ENCODE measurements at regions not wholly inside any gene's neighbourhood (a gene's known extent, or its start where the extent isn't known, plus 50 kb on each side); places are given as distances from the start of the nearest gene placed in this dataset.

- no peak for DNase-seq
- no peak overlapping the region for H3K27ac ChIP-seq
Measured at GRCh38 chr2:204012072-204012653, 75.6 kb downstream of the ICOS start.

DNA sequence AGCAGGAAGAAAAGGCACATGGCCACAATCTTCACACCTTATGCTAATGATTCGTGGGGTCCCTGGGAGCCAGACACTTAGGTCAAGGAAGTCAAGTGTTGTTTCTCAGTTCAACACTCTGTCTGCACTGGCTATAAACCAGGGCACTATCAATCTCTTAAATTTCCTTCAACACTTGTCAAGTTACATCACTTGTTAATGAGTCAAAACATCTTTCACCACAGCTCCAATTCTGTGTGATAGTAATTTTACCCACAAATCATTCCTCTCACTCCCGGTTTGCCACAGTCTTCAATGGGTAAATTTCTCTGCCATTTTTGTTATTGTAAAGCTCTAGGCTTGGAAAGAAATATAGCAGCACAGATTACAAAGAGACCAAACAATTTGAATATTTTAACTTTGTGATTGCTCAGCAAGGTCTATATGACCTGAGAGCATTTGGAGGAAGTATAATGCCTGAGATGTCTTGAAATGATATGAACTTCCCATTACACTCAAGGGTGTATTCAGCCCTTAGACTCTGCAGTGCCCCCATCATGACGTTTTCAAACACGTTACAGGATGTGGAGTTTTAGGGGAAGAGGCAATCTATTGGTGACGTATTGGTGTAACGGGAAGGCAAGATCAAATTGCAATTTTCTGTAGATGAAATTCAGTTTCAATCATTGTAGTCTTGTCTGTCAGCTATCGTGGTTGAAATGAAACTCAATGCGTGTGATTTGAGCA lies 78.7 kb downstream of the ICOS start:
- no peaks in the 10 kb centered on the region for H3K4me1 ChIP-seq
- H3K27ac ChIP-seq, result no peak overlapping the region
- no peak for DNase-seq
- no peaks in the 10 kb centered on the region for H3K27me3 ChIP-seq
- H3K4me3 ChIP-seq, result no peak overlapping the region
- no peaks in the 10 kb centered on the region for H3K36me3 ChIP-seq
- H3K9me3 ChIP-seq (replicated peaks), result no peaks in the 10 kb centered on the region; the same call in 1 of the 2 replicates

More at GRCh38 chr2:204012072-204012653, 75.6 kb downstream of the ICOS start:
- no peaks in the 10 kb centered on the region for H3K27me3 ChIP-seq
- no peaks in the 10 kb centered on the region for H3K4me1 ChIP-seq
- no peaks in the 10 kb centered on the region for H3K36me3 ChIP-seq
- no peak overlapping the region for H3K4me3 ChIP-seq
- no peaks in the 10 kb centered on the region for H3K9me3 ChIP-seq (replicated peaks)

- H3K36me3 ChIP-seq, result no peaks in the 10 kb centered on the region
- H3K27me3 ChIP-seq, result no peaks in the 10 kb centered on the region
- H3K4me3 ChIP-seq, result no peak overlapping the region
- no peak overlapping the region for H3K27ac ChIP-seq
- no peaks in the 10 kb centered on the region; the same call in 1 of the 2 replicates for H3K9me3 ChIP-seq (replicated peaks)
- 0 out of 2 replicates have a peak, but pooled peaks cover 8% of the 10 kb centered on the region for H3K4me1 ChIP-seq
- no peak for DNase-seq
Measured at GRCh38 chr2:204018717-204019116, 82.2 kb downstream of the ICOS start.

GRCh38 chr2:204019572-204020501 lies 83.3 kb downstream of the ICOS start:
- Histone ChIP-seq H3K27me3 (no peaks in the 10 kb centered on the region), H3K27ac (no peak overlapping the region), H3K4me1 (0 out of 2 replicates have a peak, but pooled peaks cover 8% of the 10 kb centered on the region), H3K36me3 (no peaks in the 10 kb centered on the region), H3K4me3 (no peak overlapping the region), H3K9me3 (replicated peaks) (no peaks in the 10 kb centered on the region; the same call in 1 of the 2 replicates)
- no peak for DNase-seq

DNA sequence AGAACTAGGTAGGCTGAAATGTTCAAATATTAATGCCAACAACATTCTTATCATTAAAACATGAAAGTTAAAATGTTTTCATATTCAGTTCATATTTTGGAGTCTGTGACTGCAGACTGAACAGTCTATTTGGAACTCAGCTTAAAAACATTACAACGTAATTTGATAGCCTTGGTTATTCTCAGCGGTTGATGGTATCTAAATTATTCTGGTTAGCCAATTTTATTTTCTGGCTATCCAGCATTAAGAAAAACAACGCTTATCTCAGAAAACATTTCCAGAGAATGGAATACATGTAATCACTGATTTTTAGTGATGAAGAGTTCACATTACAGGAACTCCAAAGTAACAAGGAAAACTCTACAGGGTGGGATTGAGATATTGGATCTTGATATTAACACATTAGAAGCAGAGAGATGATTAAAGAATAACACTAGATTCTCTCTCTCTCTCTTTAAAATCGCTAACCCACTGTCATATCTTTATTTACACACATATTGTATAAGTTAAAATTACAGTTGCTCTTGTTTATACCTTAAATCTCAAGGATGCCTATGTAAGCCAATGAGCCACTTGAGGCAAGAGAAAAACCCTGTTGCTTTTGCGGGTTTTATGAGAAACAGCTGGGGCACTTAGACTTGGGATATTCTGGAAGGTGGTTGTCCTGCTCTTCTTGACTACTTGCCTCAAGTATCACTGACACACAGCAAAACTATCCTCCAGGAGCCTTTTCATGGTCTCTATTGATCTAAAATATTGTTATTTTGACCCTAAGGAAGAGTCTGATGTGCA lies 84.9 kb downstream of the ICOS start:
- no peaks in the 10 kb centered on the region for H3K36me3 ChIP-seq
- H3K4me3 ChIP-seq, result no peak overlapping the region
- H3K4me1 ChIP-seq, result 0 out of 2 replicates have a peak, but pooled peaks cover 8% of the 10 kb centered on the region
- no peak overlapping the region for H3K27ac ChIP-seq
- DNase-seq, result peak in 1 of 2 experiments; percentile 16
- no peaks in the 10 kb centered on the region; the same call in 1 of the 2 replicates for H3K9me3 ChIP-seq (replicated peaks)
- H3K27me3 ChIP-seq, result no peaks in the 10 kb centered on the region

- no peak for DNase-seq
- H3K27ac ChIP-seq, result no peak overlapping the region
Measured at GRCh38 chr2:204022550-204022949, 86.0 kb downstream of the ICOS start.

GRCh38 chr2:204023088-204023487 lies 86.5 kb downstream of the ICOS start:
- Histone ChIP-seq H3K36me3 (no peaks in the 10 kb centered on the region), H3K4me1 (peaks cover 13% of the 10 kb centered on the region; the same call in 1 of the 2 replicates), H3K4me3 (no peak overlapping the region), H3K27ac (no peak overlapping the region), H3K27me3 (no peaks in the 10 kb centered on the region), H3K9me3 (replicated peaks) (no peaks in the 10 kb centered on the region; the same call in 1 of the 2 replicates)
- DNase-seq, result no peak

More at GRCh38 chr2:204022550-204022949, 86.0 kb downstream of the ICOS start:
- peaks cover 10% of the 10 kb centered on the region; the same call in 1 of the 2 replicates for H3K4me1 ChIP-seq
- no peaks in the 10 kb centered on the region for H3K27me3 ChIP-seq
- no peaks in the 10 kb centered on the region for H3K36me3 ChIP-seq
- no peaks in the 10 kb centered on the region; the same call in 1 of the 2 replicates for H3K9me3 ChIP-seq (replicated peaks)
- H3K4me3 ChIP-seq, result no peak overlapping the region

- H3K27me3 ChIP-seq, result no peaks in the 10 kb centered on the region
- no peak overlapping the region for H3K27ac ChIP-seq
- H3K4me3 ChIP-seq, result no peak overlapping the region
- H3K36me3 ChIP-seq, result no peaks in the 10 kb centered on the region
- H3K9me3 ChIP-seq (replicated peaks), result no peaks in the 10 kb centered on the region; the same call in none of the 2 replicates
- peak; percentile 17 to 57 for DNase-seq
- H3K4me1 ChIP-seq, result peaks cover 13% of the 10 kb centered on the region; the same call in 1 of the 2 replicates
Measured at GRCh38 chr2:204024503-204024902, 87.9 kb downstream of the ICOS start.

DNA sequence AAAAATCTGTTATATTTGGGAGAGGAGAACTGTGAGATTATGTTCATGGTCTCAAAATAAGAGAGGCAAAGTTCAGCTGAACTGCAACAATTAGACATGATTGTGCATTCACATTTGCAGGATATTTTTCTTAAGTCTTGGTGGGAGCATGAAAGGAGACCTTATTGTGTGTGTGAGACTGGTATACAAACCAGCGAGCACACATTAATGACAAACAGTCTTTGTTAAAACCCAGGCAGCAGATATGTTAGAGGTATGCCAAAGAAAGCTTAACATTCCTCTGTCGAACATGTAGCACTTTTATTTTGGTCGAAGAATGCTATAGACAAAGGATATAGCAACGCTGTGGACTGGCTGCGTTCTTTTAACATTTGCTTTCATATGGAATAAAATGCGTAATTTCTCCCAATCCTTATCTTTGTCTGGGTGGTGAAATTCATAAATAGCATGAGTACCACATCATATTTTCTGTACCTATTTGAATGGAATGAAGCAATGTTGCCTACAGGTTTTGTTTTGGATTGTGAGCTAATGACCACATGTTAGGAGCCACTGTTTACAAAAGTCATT lies 88.4 kb downstream of the ICOS start:
- Histone ChIP-seq H3K9me3 (replicated peaks) (no peaks in the 10 kb centered on the region; the same call in none of the 2 replicates), H3K27ac (no peak overlapping the region), H3K36me3 (no peaks in the 10 kb centered on the region), H3K4me3 (no peak overlapping the region), H3K4me1 (peaks cover 13% of the 10 kb centered on the region; the same call in 1 of the 2 replicates), H3K27me3 (no peaks in the 10 kb centered on the region)
- no peak for DNase-seq

DNA sequence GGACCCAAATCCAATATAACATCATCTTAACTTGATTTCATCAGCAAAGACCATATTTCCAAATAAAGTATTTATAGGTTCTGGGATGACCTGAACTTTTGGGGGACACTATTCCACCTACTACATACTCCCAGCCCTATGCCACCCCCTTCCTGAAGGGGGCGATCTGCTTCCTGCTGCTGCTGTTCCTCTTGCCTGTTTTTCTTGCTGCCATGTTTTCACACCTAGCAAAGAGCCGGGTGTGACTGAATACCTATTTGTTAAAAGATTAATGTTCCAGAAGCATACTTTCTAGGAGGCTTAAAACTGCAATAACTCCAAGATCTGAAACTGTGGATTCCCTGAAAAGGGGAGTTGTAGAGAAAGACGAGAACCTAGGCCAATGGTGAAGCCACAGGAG lies 89.7 kb downstream of the ICOS start:
- H3K4me3 ChIP-seq, result no peak overlapping the region
- peak in 1 of 2 experiments; percentile 13 for DNase-seq
- no peaks in the 10 kb centered on the region for H3K27me3 ChIP-seq
- H3K9me3 ChIP-seq (replicated peaks), result no peaks in the 10 kb centered on the region; the same call in 1 of the 2 replicates
- H3K4me1 ChIP-seq, result peaks cover 8% of the 10 kb centered on the region; the same call in 1 of the 2 replicates
- no peaks in the 10 kb centered on the region for H3K36me3 ChIP-seq
- no peak overlapping the region for H3K27ac ChIP-seq

GRCh38 chr2:204027091-204027490 lies 90.5 kb downstream of the ICOS start:
- peak; percentile 51 to 71 for DNase-seq
- Histone ChIP-seq H3K9me3 (replicated peaks) (no peaks in the 10 kb centered on the region; the same call in 1 of the 2 replicates), H3K36me3 (no peaks in the 10 kb centered on the region), H3K4me3 (no peak overlapping the region), H3K27me3 (no peaks in the 10 kb centered on the region), H3K27ac (no peak overlapping the region), H3K4me1 (peaks cover 5% of the 10 kb centered on the region)

- Histone ChIP-seq H3K27me3 (no peaks in the 10 kb centered on the region), H3K4me1 (peaks cover 5% of the 10 kb centered on the region), H3K36me3 (no peaks in the 10 kb centered on the region), H3K4me3 (no peak overlapping the region), H3K9me3 (replicated peaks) (no peaks in the 10 kb centered on the region; the same call in 1 of the 2 replicates), H3K27ac (no peak overlapping the region)
- DNase-seq, result no peak
Measured at GRCh38 chr2:204030322-204030721, 93.8 kb downstream of the ICOS start.

DNA sequence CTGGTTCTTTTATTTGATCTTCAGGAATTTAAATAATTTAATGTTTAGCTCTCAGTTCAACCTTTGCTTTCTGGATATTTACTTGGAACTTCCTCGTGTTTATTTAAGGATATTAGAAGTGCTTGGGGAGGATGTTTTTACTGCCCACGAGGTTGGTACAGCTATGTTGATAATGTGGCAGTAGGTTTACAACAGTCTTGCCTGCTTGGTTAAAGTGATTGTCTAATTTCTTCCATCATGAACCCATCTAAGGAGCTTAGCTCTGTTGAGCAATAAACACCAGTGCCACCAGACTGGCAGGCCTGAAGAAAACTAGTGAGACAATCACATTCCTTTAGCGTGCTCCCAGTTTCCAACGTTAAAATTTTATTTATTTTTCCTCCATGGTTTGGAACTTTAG lies 94.5 kb downstream of the ICOS start:
- DNase-seq, result no peak
- H3K4me3 ChIP-seq, result no peak overlapping the region
- no peaks in the 10 kb centered on the region for H3K27me3 ChIP-seq
- H3K36me3 ChIP-seq, result no peaks in the 10 kb centered on the region
- H3K9me3 ChIP-seq (replicated peaks), result no peaks in the 10 kb centered on the region; the same call in 1 of the 2 replicates
- peaks cover 5% of the 10 kb centered on the region for H3K4me1 ChIP-seq
- no peak overlapping the region for H3K27ac ChIP-seq

Data from SJCRH30 (cell line).